PC-9 (cell line): ENCODE measurements at regions not wholly inside any gene's neighbourhood (a gene's known extent, or its start where the extent isn't known, plus 50 kb on each side); places are given as distances from the start of the nearest gene placed in this dataset.

ENCODE experiments used
- BruUV-seq: library from RNA; stranded (reverse); fragments of 400-500 nt; replicated peaks from 2 replicates; lab custom pipeline; 2021; lab: Mats Ljungman, UMichigan
- CTCF ChIA-PET: fragments of 300-600 bp; sonication (Branson Sonifier 250); formaldehyde crosslinking; loops from one replicate; lab custom pipeline; 2022; ENCODE audit warnings: antibody characterized with exemption; lab: Charles Lee
- POLR2A ChIA-PET: fragments of 300-600 bp; sonication (Branson Sonifier 250); formaldehyde crosslinking; loops from one replicate; lab custom pipeline; 2022; ENCODE audit warnings: antibody characterized with exemption; ENCODE audit not compliant: unreplicated experiment; lab: Charles Lee
- DNase-seq, 2 experiments: peaks; one replicate each; pipeline versions ENCODE4 v3.0.0 to v3.0.0-alpha.2; 2015 to 2022; ENCODE audit warnings: mixed read lengths in 1 of 2
- H2AFZ ChIP-seq: fragments of 200-600 bp; sonication (generic); 2 replicates; pipeline ENCODE4 v1.8.1; 2017; ENCODE audit warnings: antibody characterized with exemption
- H3F3A ChIP-seq: fragments of 200-600 bp; sonication (generic); 2 replicates; pipeline ENCODE4 v1.8.1; 2017; ENCODE audit warnings: antibody characterized with exemption, mild to moderate bottlenecking, low read depth; ENCODE audit not compliant: insufficient read depth
- H3K27ac ChIP-seq: fragments of 200-600 bp; sonication (generic); 2 replicates; pipeline ENCODE4 v1.6.1; 2016; ENCODE audit warnings: mixed run types
- H3K27me3 ChIP-seq: fragments of 200-600 bp; sonication (generic); 2 replicates; pipeline ENCODE4 v1.6.1; 2016; ENCODE audit warnings: low read depth, mixed run types; ENCODE audit not compliant: insufficient read depth
- H3K36me3 ChIP-seq: fragments of 200-600 bp; sonication (generic); 2 replicates; pipeline ENCODE4 v1.6.1; 2016; ENCODE audit warnings: low read depth, mixed run types
- H3K4me1 ChIP-seq: fragments of 200-600 bp; sonication (generic); replicated peaks from 2 replicates; pipeline ENCODE4 v1.6.1; 2016; ENCODE audit warnings: mixed run types; ENCODE audit not compliant: insufficient read depth
- H3K4me2 ChIP-seq: fragments of 200-600 bp; sonication (generic); 2 replicates; pipeline ENCODE4 v1.6.1; 2017; ENCODE audit warnings: mixed run types
- H3K4me3 ChIP-seq: fragments of 200-600 bp; sonication (generic); 2 replicates; pipeline ENCODE4 v1.6.1; 2016; ENCODE audit warnings: mixed run types
- H3K79me2 ChIP-seq: fragments of 200-600 bp; sonication (generic); 2 replicates; pipeline ENCODE4 v1.6.1; 2017; ENCODE audit warnings: low read depth, mixed run types
- H3K9me2 ChIP-seq: fragments of 200-600 bp; sonication (generic); 2 replicates; pipeline ENCODE4 v1.8.1; 2017; ENCODE audit warnings: mild to moderate bottlenecking; ENCODE audit not compliant: insufficient read depth
- H3K9me3 ChIP-seq: fragments of 200-600 bp; sonication (generic); 2 replicates; pipeline ENCODE4 v1.8.1; 2016; ENCODE audit warnings: low read depth; ENCODE audit not compliant: insufficient read depth
- H4K20me1 ChIP-seq: fragments of 200-600 bp; sonication (generic); 2 replicates; pipeline ENCODE4 v1.8.1; 2017; ENCODE audit not compliant: insufficient read depth
- CTCF ChIP-seq: fragments of 200-600 bp; sonication (generic); conservative IDR thresholded peaks from 2 replicates; pipeline ENCODE4 v1.6.1; 2017; ENCODE audit warnings: mixed run types, antibody characterized with exemption, mild to moderate bottlenecking, moderate library complexity
- EZH2 ChIP-seq: fragments of 200-600 bp; sonication (generic); IDR thresholded peaks from 2 replicates; pipeline ENCODE4 v1.8.0; 2017; ENCODE audit warnings: antibody characterized with exemption, low read depth
- intact Hi-C: fragments of 100-400 bp; cut with micrococcal nuclease; formaldehyde crosslinking; loops from one replicate; pipeline ENCODE4 v1.10.0; 2022; ENCODE audit not compliant: unreplicated experiment

GRCh38 chr1:31502253-31502652 is 74.1 kb upstream of the TINAGL1 start:
- DNase-seq, result peak in 1 of 2 experiments; percentile 23
- Histone ChIP-seq H3K27me3 (no peaks in the 10 kb centered on the region), H3K4me3 (no peak overlapping the region), H3F3A (peaks cover 3% of the 10 kb centered on the region; the same call in 1 of the 2 replicates), H3K36me3 (no peaks in the 10 kb centered on the region), H3K9me2 (no peaks in the 10 kb centered on the region), H3K4me2 (no peak overlapping the region), H3K4me1 (no peaks in the 10 kb centered on the region), H3K79me2 (no peaks in the 10 kb centered on the region), H3K27ac (no peak overlapping the region), H4K20me1 (no peaks in the 10 kb centered on the region), H3K9me3 (no peaks in the 10 kb centered on the region), H2AFZ (no peak overlapping the region)
- BruUV-seq, result no TSS peak
- ChIA-PET CTCF (no interaction called here), POLR2A (no interaction called here)
- TF ChIP-seq EZH2, result no peak
- intact Hi-C loops, result no loop called here

GRCh38 chr1:31502926-31503511 is 73.3 kb upstream of the TINAGL1 start:
- BruUV-seq, result no TSS peak
- Histone ChIP-seq H3K4me1 (no peaks in the 10 kb centered on the region), H3K27ac (no peak overlapping the region), H3K27me3 (no peaks in the 10 kb centered on the region), H3K36me3 (no peaks in the 10 kb centered on the region), H3K9me2 (no peaks in the 10 kb centered on the region), H3K4me3 (no peak overlapping the region), H3K4me2 (no peak overlapping the region), H3K79me2 (no peaks in the 10 kb centered on the region), H3F3A (peaks cover 3% of the 10 kb centered on the region; the same call in 1 of the 2 replicates), H2AFZ (no peak overlapping the region), H3K9me3 (no peaks in the 10 kb centered on the region), H4K20me1 (no peaks in the 10 kb centered on the region)
- peak in 1 of 2 experiments; percentile 28 for DNase-seq
- no peak for TF ChIP-seq CTCF
- no peak for TF ChIP-seq EZH2
- intact Hi-C loops, result no loop called here
- CTCF ChIA-PET, result no interaction called here
- POLR2A ChIA-PET, result no interaction called here

GRCh38 chr1:31503570-31503969 is 72.7 kb upstream of the TINAGL1 start:
- intact Hi-C loops, result no loop called here
- DNase-seq, result no peak
- no peaks in the 10 kb centered on the region for H3K4me1 ChIP-seq
- no peak overlapping the region for H3K4me3 ChIP-seq
- no peak for TF ChIP-seq CTCF
- TF ChIP-seq EZH2, result no peak
- BruUV-seq, result no TSS peak
- peaks cover 3% of the 10 kb centered on the region; the same call in 1 of the 2 replicates for H3F3A ChIP-seq
- H3K36me3 ChIP-seq, result no peaks in the 10 kb centered on the region
- CTCF ChIA-PET, result no interaction called here
- no peaks in the 10 kb centered on the region for H3K9me3 ChIP-seq
- no peaks in the 10 kb centered on the region for H3K27me3 ChIP-seq
- H3K79me2 ChIP-seq, result no peaks in the 10 kb centered on the region
- H2AFZ ChIP-seq, result no peak overlapping the region
- H4K20me1 ChIP-seq, result no peaks in the 10 kb centered on the region
- no peaks in the 10 kb centered on the region for H3K9me2 ChIP-seq
- POLR2A ChIA-PET, result no interaction called here
- H3K4me2 ChIP-seq, result no peak overlapping the region
- no peak overlapping the region for H3K27ac ChIP-seq

- ChIA-PET POLR2A (no interaction called here), CTCF (no interaction called here)
- Histone ChIP-seq H3K9me2 (no peaks in the 10 kb centered on the region), H2AFZ (no peak overlapping the region), H3K4me1 (peaks cover 1% of the 10 kb centered on the region; the same call in 1 of the 2 replicates), H3K9me3 (no peaks in the 10 kb centered on the region), H3F3A (peaks cover 3% of the 10 kb centered on the region; the same call in 1 of the 2 replicates), H3K36me3 (no peaks in the 10 kb centered on the region), H4K20me1 (no peaks in the 10 kb centered on the region), H3K4me3 (no peak overlapping the region), H3K4me2 (no peak overlapping the region), H3K27ac (no peak overlapping the region), H3K27me3 (no peaks in the 10 kb centered on the region), H3K79me2 (no peaks in the 10 kb centered on the region)
- peak in 1 of 2 experiments; percentile 25 for DNase-seq
- no TSS peak for BruUV-seq
- no peak for TF ChIP-seq CTCF
- TF ChIP-seq EZH2, result no peak
- intact Hi-C loops, result no loop called here
These were observed 72.3 kb upstream of the TINAGL1 start for GRCh38 chr1:31504001-31504400.
